ENCODE measurements at regions not wholly inside any gene's neighbourhood (a gene's known extent, or its start where the extent isn't known, plus 50 kb on each side); places are given as distances from the start of the nearest gene placed in this dataset.

DNA sequence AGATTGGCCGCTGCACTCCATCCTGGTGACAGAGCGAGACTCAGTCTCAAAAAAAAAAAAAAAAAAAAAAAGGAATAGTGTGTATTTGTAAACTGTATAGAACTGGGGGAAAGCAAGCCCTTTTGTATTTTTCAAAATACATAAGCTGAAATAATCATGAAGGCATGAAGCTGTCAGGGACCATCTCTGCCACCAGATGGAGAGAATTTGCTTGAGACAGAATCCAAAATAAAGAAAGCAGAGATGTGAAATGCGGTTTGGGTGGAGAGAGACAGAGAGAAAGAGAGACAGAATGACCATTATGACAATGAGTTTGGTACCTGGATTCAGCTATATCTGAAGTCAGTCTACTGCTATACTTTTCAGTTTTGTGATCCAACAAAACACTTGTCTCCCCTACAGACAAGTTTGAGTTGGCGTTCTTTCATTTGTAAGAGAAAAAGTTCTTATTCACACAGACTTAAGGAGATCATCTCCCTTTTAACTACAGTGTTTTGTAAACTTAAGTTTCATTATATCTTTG lies 155.7 kb upstream of the LRIG3 start:
- TF ChIP-seq, protein P1, sequence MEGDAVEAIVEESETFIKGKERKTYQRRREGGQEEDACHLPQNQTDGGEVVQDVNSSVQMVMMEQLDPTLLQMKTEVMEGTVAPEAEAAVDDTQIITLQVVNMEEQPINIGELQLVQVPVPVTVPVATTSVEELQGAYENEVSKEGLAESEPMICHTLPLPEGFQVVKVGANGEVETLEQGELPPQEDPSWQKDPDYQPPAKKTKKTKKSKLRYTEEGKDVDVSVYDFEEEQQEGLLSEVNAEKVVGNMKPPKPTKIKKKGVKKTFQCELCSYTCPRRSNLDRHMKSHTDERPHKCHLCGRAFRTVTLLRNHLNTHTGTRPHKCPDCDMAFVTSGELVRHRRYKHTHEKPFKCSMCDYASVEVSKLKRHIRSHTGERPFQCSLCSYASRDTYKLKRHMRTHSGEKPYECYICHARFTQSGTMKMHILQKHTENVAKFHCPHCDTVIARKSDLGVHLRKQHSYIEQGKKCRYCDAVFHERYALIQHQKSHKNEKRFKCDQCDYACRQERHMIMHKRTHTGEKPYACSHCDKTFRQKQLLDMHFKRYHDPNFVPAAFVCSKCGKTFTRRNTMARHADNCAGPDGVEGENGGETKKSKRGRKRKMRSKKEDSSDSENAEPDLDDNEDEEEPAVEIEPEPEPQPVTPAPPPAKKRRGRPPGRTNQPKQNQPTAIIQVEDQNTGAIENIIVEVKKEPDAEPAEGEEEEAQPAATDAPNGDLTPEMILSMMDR (IDR thresholded peaks at IDR 0.05; ENCODE audit: low read length): no peak
- no peak for TF ChIP-seq EZH2phosphoT487 (IDR thresholded peaks at IDR 0.05; ENCODE audit: low read length)

All from MM.1S (cell line).